Gastrocnemius medialis (tissue), 4 donors: ENCODE measurements at regions not wholly inside any gene's neighbourhood (a gene's known extent, or its start where the extent isn't known, plus 50 kb on each side); places are given as distances from the start of the nearest gene placed in this dataset.

Experiments
- ATAC-seq, 2 donors: fragments of 150-250 bp; one replicate each; pipeline ENCODE4 v1.9.1; 2016
- DNase-seq, 2 donors: peaks; one replicate each; pipeline ENCODE4 v3.0.0-alpha.2; 2019
- H3K27ac ChIP-seq, 4 donors: fragments of 200-600 bp; sonication (generic); 1 replicate in 1 of 4; 2 replicates in 3 of 4; pipeline ENCODE4 v1.5.1; 2016 to 2018; ENCODE audit warnings: mild to moderate bottlenecking in 2 of 4, moderate library complexity in 1 of 4
- H3K27me3 ChIP-seq, 3 donors: fragments of 200-600 bp; sonication (generic) in 2 of 3; 1 replicate in 1 of 3; 2 replicates in 2 of 3; pipeline versions ENCODE4 v1.5.1 to v1.6.0; 2016 to 2019; ENCODE audit warnings: mild to moderate bottlenecking in 1 of 3, moderate library complexity in 1 of 3
- H3K36me3 ChIP-seq, 2 donors: fragments of 200-600 bp; sonication (generic) in 1 of 2; one replicate each; pipeline ENCODE4 v1.5.1; 2017 to 2018
- H3K4me1 ChIP-seq, 2 donors: fragments of 200-600 bp; sonication (generic) in 1 of 2; one replicate each; pipeline ENCODE4 v1.5.1; 2016 to 2017; ENCODE audit warnings: mild to moderate bottlenecking in 2 of 2
- H3K4me3 ChIP-seq, 4 donors: fragments of 200-600 bp; sonication (generic) in 3 of 4; 1 replicate in 1 of 4; 2 replicates in 3 of 4; pipeline ENCODE4 v1.5.1; 2016 to 2019; ENCODE audit warnings: mild to moderate bottlenecking in 2 of 4
- H3K9me3 ChIP-seq, 3 donors: fragments of 200-600 bp; sonication (generic) in 2 of 3; 1 replicate in 1 of 3; 2 replicates in 2 of 3; pipeline ENCODE4 v1.5.1; 2016 to 2019
- CTCF ChIP-seq, 5 experiments: fragments of 450-650 bp in 3 of 5; fragments of 200-600 bp in 2 of 5; sonication (generic) in 2 of 5; IDR thresholded peaks in 4 of 5; conservative IDR thresholded peaks in 1 of 5; 1 replicate in 4 of 5; 2 replicates in 1 of 5; pipeline ENCODE4 v1.5.1; 2016 to 2019; ENCODE audit warnings: antibody characterized with exemption in 5 of 5, mild to moderate bottlenecking in 3 of 5, moderate library complexity in 3 of 5
- POLR2A ChIP-seq, 2 donors: fragments of 450-650 bp; IDR thresholded peaks; one replicate each; pipeline ENCODE4 v1.6.1; 2017; ENCODE audit warnings: antibody characterized with exemption in 2 of 2, mild to moderate bottlenecking in 2 of 2, moderate library complexity in 2 of 2
- in situ Hi-C, 4 donors: fragments of 200-750 bp; cut with MboI; loops; one replicate each; pipeline versions ENCODE4 v1.15.0 to v1.8.0; 2017; ENCODE audit warnings: low sequenced_read_pairs in 4 of 4
- intact Hi-C: fragments of 100-400 bp; cut with DNase I; formaldehyde crosslinking; loops from one replicate; pipeline ENCODE4 v1.15.1; 2023; ENCODE audit warnings: low total_unique reads

DNA sequence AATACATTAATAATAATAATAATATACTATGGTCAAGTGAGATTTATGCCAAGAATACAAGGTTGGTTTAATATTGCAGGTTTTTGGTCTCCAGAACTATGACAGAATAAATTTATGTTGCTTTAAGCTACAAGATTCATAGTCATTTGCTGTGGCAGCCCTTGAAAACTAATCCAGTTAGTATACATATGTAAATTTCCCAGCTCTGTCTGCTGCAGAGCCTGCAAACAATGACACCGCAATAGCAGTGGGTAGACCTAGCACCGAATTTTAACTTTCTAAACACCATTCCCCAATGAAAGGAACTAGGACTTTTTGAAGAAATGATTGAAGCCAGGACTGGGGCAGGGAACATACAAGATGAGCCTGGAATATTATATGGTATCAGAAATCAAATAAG lies 647.7 kb upstream of the NRSN1 start:
- H3K36me3 ChIP-seq, result no peaks in the 10 kb centered on the region
- in situ Hi-C loops, result no loop called here
- DNase-seq (no peak), ATAC-seq (no peak)
- H3K27me3 ChIP-seq, result no peaks in the 10 kb centered on the region
- H3K4me1 ChIP-seq, result no peaks in the 10 kb centered on the region
- no peaks in the 10 kb centered on the region for H3K9me3 ChIP-seq
- no peak for TF ChIP-seq CTCF (IDR thresholded peaks at IDR 0.05 in 4 of 5, conservative IDR thresholded peaks at IDR 0.05 in 1 of 5)
- TF ChIP-seq POLR2A (IDR thresholded peaks at IDR 0.05), result no peak
- intact Hi-C loops, result no loop called here
- H3K27ac ChIP-seq, result no peak overlapping the region
- H3K4me3 ChIP-seq, result no peak overlapping the region

DNA sequence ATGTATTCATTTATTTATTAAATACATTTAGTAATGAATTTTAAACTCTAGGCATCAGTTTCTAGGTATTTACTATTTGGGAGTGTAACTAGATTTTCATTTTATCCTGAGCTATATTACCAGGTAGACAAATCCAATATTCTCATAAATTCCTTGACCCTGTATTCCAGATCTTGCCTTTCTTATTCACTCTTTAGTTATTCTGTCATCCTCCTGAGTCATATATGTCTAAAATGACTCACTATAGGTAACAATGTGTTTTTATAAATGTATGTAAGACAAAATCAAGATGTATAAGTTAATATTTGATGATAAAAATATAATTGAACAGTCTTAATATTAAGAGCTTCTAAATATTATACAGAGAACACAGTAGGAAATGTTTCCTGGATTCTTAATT lies 642.1 kb upstream of the NRSN1 start:
- Histone ChIP-seq H3K27me3 (no peaks in the 10 kb centered on the region), H3K9me3 (no peaks in the 10 kb centered on the region), H3K36me3 (no peaks in the 10 kb centered on the region), H3K4me1 (no peaks in the 10 kb centered on the region), H3K4me3 (no peak overlapping the region), H3K27ac (no peak overlapping the region)
- TF ChIP-seq POLR2A (IDR thresholded peaks at IDR 0.05) (no peak), CTCF (IDR thresholded peaks at IDR 0.05 in 4 of 5, conservative IDR thresholded peaks at IDR 0.05 in 1 of 5) (no peak)
- in situ Hi-C loops (no loop called here), intact Hi-C loops (no loop called here)
- DNase-seq (no peak), ATAC-seq (no peak)

DNA sequence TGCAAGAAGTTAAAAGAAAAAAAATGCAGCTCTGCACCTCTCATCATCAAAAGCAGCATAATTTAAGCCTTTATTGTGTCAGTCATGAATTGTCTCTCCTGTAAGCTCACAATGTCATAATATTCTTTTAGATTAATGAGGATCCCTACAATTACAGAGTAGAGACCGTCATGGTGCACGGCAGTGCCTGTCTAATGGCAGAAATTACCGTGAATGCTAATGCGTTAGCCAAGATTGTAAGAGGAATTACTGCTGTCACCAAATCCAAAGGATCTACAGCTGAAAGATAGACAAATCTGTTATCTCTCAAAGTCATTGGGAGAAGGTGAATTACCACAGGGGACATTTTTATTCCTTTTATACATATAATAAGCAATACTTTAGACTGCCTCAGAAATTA lies 631.6 kb upstream of the NRSN1 start:
- intact Hi-C loops (no loop called here), in situ Hi-C loops (no loop called here)
- H3K4me1 ChIP-seq, result no peaks in the 10 kb centered on the region
- TF ChIP-seq POLR2A (IDR thresholded peaks at IDR 0.05) (no peak), CTCF (IDR thresholded peaks at IDR 0.05 in 4 of 5, conservative IDR thresholded peaks at IDR 0.05 in 1 of 5) (no peak)
- ATAC-seq (no peak), DNase-seq (no peak)
- no peaks in the 10 kb centered on the region for H3K9me3 ChIP-seq
- H3K36me3 ChIP-seq, result no peaks in the 10 kb centered on the region
- no peaks in the 10 kb centered on the region for H3K27me3 ChIP-seq
- H3K27ac ChIP-seq, result no peak overlapping the region
- no peak overlapping the region for H3K4me3 ChIP-seq

GRCh38 chr6:23498013-23498412 lies 628.0 kb upstream of the NRSN1 start:
- in situ Hi-C loops, result no loop called here
- ATAC-seq, result no peak

More at GRCh38 chr6:23498013-23498412, 628.0 kb upstream of the NRSN1 start:
- no peak overlapping the region for H3K27ac ChIP-seq
- H3K9me3 ChIP-seq, result no peaks in the 10 kb centered on the region
- H3K36me3 ChIP-seq, result no peaks in the 10 kb centered on the region
- TF ChIP-seq POLR2A (IDR thresholded peaks at IDR 0.05) (no peak), CTCF (IDR thresholded peaks at IDR 0.05 in 4 of 5, conservative IDR thresholded peaks at IDR 0.05 in 1 of 5) (no peak)
- no peaks in the 10 kb centered on the region for H3K27me3 ChIP-seq
- no peak overlapping the region for H3K4me3 ChIP-seq
- H3K4me1 ChIP-seq, result no peaks in the 10 kb centered on the region
- intact Hi-C loops, result no loop called here
- DNase-seq, result no peak
